ENCODE measurements at regions not wholly inside any gene's neighbourhood (a gene's known extent, or its start where the extent isn't known, plus 50 kb on each side); places are given as distances from the start of the nearest gene placed in this dataset.

GRCh38 chr18:44170208-44170880 lies 510.3 kb upstream of the SETBP1 start:
- TF ChIP-seq CTCF (IDR thresholded peaks at IDR 0.05) (no peak), EP300 (IDR thresholded peaks at IDR 0.05) (no peak)
